ENCODE measurements at regions not wholly inside any gene's neighbourhood (a gene's known extent, or its start where the extent isn't known, plus 50 kb on each side); places are given as distances from the start of the nearest gene placed in this dataset.
"Not testable (repeated sequence)": the region's sequence is repeated elsewhere in the genome, so short reads cannot be mapped to it uniquely, and the experiment has no call there.

GRCh38 chr15:83380682-83381081 lies 66.5 kb upstream of the SH3GL3 start:
- Histone ChIP-seq H3K27ac (no peak overlapping the region), H3K4me1 (no peaks in the 10 kb centered on the region), H3K36me3 (no peaks in the 10 kb centered on the region), H3K4me3 (no peak overlapping the region), H3K27me3 (peaks cover 0 to 11% of the 10 kb centered on the region in 2 donors), H3K9me3 (no peaks in the 10 kb centered on the region)
- TF ChIP-seq CTCF (IDR thresholded peaks at IDR 0.05) (no peak), POLR2A (IDR thresholded peaks at IDR 0.05) (no peak)
- DNase-seq: no peak
- intact Hi-C loops (cut with DNase I; ENCODE audit: low total_unique reads): no loop called here

GRCh38 chr15:83383608-83384139 lies 63.5 kb upstream of the SH3GL3 start:
- H3K36me3 ChIP-seq; H3K27ac ChIP-seq; DNase-seq; H3K9me3 ChIP-seq; H3K4me3 ChIP-seq; intact Hi-C loops (cut with DNase I; ENCODE audit: low total_unique reads); H3K4me1 ChIP-seq: not testable (repeated sequence)
- H3K27me3 ChIP-seq: peaks cover 0 to 11% of the 10 kb centered on the region in 2 donors

GRCh38 chr15:83396101-83396500 lies 51.0 kb upstream of the SH3GL3 start:
- no peak for DNase-seq

More at GRCh38 chr15:83396101-83396500, 51.0 kb upstream of the SH3GL3 start:
- TF ChIP-seq CTCF (IDR thresholded peaks at IDR 0.05) (no peak), POLR2A (IDR thresholded peaks at IDR 0.05) (no peak)
- no peak overlapping the region for H3K27ac ChIP-seq
- H3K27me3 ChIP-seq: no peaks in the 10 kb centered on the region
- intact Hi-C loops (cut with DNase I; ENCODE audit: low total_unique reads): no loop called here
- H3K4me3 ChIP-seq: no peak overlapping the region
- H3K9me3 ChIP-seq: no peaks in the 10 kb centered on the region
- H3K36me3 ChIP-seq: no peaks in the 10 kb centered on the region
- H3K4me1 ChIP-seq: no peaks in the 10 kb centered on the region

Measured in uterus (tissue), 3 donors.